Stimulated activated CD4-positive, alpha-beta T cell treated with anti-CD3 and anti-CD28 coated beads, Interleukin-2, amount 100 ng/mL, for 48 hours (primary cell): ENCODE measurements at regions not wholly inside any gene's neighbourhood (a gene's known extent, or its start where the extent isn't known, plus 50 kb on each side); places are given as distances from the start of the nearest gene placed in this dataset.

Source experiments
- DNase-seq, 2 donors: peaks; one replicate each; pipeline ENCODE4 v3.0.0-alpha.2; 2020

DNA sequence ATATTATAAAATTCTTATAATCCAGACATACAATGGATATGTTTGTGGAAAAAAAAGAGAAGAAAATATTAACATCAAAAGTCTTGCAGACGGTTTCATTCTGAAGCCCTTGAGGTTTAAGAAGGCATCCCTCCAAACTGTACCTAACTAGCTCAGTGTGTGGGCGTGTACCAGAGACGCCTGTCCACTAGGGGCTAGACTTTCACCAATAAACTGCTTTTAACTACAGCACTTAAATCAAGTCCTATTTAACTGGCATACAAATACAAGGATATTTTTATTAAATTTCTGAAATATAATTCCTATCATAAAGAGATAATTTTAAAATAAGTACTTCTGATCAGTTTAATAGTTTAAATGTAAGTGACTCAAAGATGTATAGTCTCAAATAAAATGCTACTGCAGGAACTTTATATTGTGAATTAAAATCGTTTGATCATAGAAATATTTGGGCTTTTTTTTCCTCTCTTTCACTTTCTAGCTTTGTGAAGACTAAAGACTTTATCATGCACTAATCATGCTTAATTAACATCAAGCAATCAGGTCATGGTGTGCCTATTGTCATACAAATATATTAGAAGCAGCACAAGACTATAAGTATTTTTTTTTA is 437.7 kb downstream of the SATB2 start:
- DNase-seq, result no peak

DNA sequence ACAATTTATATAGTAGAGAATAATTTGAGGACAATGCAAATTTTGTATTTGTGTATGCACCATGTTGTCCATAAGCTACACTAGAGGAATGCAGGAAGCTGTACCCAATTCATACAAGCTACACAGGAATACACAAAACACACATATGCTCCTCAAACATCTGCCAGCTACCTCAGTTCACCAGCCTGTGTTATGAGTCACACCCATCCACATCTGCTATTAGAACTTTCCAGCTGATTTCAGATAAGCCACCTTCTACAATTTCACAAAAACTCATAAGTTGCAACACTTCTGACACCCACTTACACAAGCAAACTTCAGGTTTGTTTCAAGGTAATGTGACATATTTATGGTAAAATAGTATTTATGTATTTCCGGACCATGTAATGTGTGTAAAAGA is 438.9 kb downstream of the SATB2 start:
- no peak for DNase-seq

GRCh38 chr2:199015072-199015471 is 442.7 kb downstream of the SATB2 start:
- no peak for DNase-seq

- DNase-seq, result no peak
Observed at GRCh38 chr2:199014226-199014625, 443.5 kb downstream of the SATB2 start.

DNA sequence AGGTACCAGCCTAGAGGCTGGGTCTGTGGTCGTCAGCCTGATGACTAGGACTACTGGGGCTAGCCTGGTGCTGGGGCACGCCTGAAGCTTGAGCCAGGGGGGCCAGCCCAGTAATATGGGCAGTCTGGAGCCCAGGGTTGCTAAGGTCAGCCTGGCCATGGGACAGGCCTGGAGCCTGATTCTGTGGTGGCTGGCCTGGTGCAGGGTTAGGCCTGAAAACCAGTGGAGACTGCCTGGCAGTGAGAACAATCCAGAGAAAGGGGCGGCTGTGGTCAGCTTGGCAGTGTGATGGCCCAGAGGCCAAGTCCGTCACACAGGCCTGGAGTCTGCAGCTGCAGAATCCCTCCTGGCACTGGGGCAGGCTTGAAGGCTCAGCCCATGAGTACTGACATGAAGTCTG is 445.8 kb downstream of the SATB2 start:
- no peak for DNase-seq

- DNase-seq, result no peak
Observed at GRCh38 chr2:198994678-198995077, 463.1 kb downstream of the SATB2 start.

GRCh38 chr2:198991431-198991830 is 466.3 kb downstream of the SATB2 start:
- DNase-seq, result no peak

DNA sequence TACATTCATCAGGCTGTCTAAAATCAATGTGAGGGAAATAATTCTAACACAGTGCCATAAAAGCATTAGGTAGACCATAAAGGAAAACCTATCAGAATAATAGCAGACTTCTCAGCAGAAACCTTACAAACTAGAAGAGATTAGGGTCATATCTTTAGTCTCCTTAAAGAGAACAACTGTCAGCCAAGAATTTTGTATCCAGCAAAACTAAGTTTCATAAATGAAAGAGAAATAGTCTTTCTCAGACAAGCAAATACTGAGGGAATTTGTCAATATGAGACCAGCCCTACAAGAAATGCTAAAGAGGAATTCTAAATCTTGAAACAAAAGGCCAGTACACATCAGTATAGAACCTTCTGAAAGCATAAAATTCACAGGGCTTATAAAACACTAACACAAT is 482.0 kb downstream of the SATB2 start:
- no peak for DNase-seq

DNA sequence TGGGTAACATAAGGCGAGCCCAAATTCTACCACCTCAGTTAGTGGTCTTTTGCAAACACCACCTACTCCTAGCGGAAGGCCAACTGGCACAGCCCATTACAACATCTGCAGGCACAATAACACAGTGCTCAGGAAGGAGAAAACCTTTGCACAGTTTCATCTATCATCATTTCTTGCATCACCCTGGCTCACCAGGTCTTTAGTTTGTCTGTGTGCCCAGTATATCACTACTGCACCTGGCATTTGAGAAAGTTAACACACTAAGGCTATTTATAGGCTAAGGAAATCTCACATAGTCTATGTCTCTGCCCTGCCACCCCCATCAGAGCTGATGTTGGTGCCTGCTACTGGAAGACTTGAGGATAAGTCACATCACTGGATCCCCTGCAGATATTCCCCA is 484.0 kb downstream of the SATB2 start:
- DNase-seq, result no peak

- no peak for DNase-seq
Observed at GRCh38 chr2:198973181-198973580, 484.6 kb downstream of the SATB2 start.

DNA sequence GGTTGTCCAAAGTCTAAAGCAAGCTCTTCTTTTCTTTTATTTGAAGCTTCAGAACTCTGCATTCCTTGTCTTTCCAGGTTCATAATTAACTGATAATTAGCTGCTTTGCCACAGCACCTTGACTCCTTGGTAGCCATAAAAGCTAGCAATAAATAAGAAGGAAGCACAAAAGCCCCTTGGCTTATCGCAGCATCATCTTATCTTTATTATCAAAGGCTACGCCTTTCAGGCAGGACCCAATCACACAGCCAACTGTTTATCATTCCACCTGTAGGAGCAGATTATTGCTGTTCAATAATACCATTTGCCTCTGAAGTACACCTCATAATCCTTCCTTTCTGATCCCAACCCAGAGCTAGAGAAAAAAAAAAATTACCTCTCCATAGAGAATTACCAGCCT is 489.2 kb downstream of the SATB2 start:
- no peak for DNase-seq

DNA sequence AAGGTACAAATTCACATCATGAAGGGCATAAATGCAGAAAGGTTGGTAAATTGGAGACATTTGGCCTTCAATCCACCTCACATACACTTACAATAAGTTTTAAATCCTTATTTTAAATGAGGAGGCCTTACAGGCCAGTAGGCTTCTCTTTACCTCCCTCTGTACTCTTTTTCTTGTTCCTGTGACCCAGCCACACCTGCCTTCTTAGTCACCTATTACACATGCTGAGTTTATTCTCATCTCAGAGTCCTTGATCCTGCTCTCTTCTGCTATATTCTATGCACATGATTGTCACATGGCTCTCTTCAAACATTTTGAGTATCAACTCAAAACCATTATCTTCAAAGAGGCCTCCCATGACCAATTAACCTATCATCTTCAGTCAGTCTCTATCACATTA is 491.5 kb downstream of the SATB2 start:
- no peak for DNase-seq

- no peak for DNase-seq
Observed at GRCh38 chr2:198961547-198961946, 496.2 kb downstream of the SATB2 start.

DNA sequence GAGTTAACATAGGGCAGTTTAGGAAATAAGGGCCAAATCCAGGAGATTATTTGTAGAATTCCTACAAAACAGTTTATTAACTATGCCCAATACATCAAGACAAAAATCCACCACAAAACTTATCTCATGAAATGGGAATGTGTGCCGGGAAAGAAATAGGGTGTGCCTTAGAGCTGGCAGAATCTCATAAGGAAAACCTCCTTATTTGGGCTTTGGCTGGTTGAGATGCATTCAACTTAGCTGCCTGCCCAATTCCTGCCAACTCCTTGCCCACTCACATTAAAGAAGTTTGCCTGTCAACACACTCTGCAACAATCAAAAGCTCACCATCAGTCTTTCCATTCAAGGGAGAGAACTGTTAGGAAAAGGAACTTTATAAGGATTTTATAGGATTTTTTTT is 500.6 kb downstream of the SATB2 start:
- no peak for DNase-seq

- DNase-seq, result no peak
Observed at GRCh38 chr2:198953328-198953727, 504.4 kb downstream of the SATB2 start.

GRCh38 chr2:198950803-198951202 is 506.9 kb downstream of the SATB2 start:
- no peak for DNase-seq

GRCh38 chr2:198945496-198945895 is 512.2 kb downstream of the SATB2 start:
- DNase-seq, result no peak

DNA sequence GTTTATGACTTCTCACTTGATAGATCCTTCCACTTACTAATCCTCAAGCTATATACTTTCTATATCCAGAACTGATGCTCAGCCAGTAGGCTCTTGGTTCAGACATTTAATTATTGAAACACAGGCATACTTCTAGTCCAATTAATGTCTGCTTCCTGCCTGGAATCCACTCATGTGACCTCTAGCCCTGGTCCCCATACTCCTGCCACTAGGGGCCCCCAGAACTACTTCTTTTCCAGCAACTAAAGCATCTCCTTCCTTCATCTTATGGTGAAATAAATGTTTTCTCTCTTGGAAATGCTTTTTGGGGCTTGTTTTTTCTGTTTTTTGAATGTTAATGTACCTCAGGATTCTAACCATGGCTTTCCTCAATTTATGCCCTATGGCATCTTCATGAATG is 527.6 kb downstream of the SATB2 start:
- DNase-seq, result no peak

GRCh38 chr2:198928026-198928425 is 529.7 kb downstream of the SATB2 start:
- no peak for DNase-seq

DNA sequence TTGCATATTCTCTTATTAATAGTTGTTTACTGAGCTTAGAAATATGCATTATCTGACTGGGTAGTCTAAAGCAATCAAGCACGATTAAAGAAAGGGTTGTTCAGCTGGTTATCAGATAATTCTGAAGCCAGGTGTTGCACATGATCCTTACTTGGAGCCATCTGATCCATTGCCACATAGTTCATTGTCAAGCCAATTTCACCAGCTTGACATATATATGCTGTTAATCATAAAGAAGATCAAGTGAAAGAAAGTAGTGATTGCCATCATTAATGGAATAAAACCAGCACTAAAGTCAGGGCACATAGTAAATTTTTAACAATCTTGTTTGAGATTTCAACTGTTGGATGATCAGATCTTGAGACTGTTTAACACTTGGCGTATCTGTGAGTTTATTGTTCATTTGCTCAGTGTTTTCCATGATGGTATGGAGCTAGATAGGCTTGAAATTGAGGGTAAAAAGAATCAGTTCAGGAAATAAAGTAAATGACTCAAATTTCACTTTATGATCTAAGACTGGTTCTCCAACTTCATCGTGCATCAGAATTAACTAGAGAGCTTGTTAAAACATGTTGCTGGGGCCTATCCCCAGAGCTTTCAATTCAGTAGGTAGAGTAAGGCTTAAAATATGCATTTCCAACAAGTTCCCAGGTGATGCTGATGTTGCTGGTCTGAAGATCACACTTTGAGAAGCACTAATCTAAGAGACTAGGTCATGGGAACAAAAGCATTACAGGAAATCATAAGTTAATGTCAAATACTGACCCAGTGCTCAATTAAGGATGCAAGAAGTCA is 539.6 kb downstream of the SATB2 start:
- no peak for DNase-seq

GRCh38 chr2:198917275-198917674 is 540.5 kb downstream of the SATB2 start:
- DNase-seq, result no peak

DNA sequence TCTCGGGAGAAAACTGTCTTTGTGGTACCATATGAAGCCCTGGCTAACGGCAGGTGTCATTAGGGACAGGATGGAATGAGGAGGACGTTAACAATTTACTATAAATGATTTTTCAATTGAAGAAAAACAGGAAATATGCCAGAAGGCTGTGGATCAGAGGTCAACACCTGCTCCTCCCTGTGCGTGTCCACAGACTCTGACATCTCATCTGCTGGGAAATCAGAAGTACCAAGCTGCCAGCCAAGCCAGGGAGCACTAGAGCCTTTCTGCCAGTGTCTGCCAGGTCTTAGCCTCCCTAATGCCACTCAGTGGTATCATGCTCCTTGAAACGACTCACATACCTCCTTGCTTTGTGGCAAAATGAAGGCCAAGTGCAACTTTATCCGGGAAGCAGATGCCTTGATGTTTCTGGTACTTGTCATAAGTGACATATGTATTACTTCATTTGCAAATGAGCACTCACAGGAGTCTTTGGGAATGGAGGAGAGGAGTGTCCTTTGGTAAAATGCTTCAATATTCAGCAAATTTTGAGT is 541.1 kb downstream of the SATB2 start:
- no peak for DNase-seq

DNA sequence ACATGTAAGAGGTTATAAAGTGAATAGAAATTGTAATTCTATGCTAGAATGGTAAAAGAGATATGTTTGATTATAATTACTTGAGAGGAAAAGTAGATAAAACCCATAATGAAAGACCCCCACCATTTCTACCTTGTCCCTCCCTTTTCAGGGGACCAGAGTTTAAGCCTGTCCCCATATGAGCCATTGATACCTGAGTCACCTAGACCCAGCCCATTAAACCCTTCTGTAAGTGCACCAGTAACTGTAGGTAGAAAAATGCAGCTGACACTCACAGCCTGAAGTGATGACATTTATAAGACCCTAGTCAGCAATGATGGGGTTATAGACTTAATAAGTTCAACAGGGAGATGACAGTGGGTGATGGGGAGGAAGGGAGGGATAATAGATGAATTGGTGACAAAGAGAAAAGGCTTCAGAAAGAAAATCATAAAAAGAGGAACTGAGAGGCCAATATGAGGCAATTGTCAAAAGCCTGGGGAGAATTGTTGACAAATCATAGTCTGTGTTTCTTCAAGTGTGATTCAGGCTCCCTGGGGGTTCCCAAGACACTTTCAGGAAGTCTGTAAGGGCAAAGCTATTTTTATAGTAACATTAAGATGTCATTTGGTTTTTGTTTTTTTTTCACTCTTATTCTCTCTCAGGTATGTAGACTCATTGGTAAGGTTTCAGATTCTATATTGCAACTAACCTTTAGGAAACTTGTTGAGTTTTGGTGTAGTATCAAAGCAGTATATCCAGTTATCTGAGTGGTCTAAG is 544.2 kb downstream of the SATB2 start:
- DNase-seq, result no peak
